ENCODE measurements at regions not wholly inside any gene's neighbourhood (a gene's known extent, or its start where the extent isn't known, plus 50 kb on each side); places are given as distances from the start of the nearest gene placed in this dataset.

DNA sequence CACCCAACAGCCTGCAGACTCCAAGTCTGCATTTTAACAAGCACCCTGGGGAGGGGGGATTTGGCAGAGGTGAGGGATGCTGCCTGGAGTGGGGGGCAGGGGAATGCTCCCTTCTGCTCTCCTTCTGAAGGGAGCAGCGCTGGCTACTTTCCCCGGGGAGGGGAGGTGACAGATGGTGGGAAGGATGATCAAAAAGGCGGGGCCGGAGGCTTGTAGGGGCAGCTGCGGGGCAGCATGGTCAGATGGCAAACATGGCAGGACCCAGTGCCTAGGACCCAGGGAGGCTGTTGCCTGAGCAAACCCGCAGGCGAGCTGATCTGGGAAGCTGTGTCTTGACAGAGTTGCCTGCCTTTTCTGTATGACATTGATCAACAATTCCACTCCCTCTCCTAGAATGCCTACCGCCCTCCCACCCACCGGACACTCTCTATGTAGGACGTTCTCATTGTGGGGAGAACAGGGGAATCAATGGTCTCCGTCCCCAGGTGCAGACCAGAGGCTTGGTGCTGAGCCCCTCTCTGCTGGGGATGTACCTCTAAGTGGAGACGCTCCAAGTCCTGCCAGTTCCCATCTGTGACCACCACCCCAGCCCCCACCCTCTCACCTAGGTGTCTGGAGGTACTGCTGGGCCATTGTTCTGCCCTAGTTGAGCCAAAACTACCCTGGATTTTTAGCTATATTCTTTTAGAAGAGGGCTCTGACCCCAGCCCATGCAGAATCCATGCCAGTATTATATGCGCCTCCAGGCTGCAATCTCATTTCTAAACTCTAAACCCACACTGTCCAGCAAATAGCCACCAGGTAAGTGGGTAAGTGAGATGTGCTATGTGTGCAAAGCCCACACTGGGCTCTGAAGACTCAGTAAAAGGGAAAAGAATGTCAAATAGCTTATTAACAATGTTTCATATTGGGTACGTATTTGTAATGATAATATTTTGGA, 89.7 kb upstream of the SEC11C start:
- no TSS peak for BruUV-seq (replicated peaks)
- Histone ChIP-seq H3K9ac (ENCODE audit: control insufficient read depth, insufficient read depth, low read length) (no peak overlapping the region), H4K20me1 (ENCODE audit: control insufficient read depth, insufficient read depth) (no peaks in the 10 kb centered on the region), H3K36me3 (ENCODE audit: control insufficient read depth in 2 of 2, insufficient read depth in 2 of 2, low read length in 1 of 2) (no peaks in the 10 kb centered on the region), H3K4me2 (ENCODE audit: control insufficient read depth, insufficient read depth) (no peak overlapping the region), H3K27me3 (replicated peaks in 1 of 2; ENCODE audit: control insufficient read depth in 2 of 2, insufficient read depth in 2 of 2, low read length in 1 of 2) (no peaks in the 10 kb centered on the region), H3K4me1 (ENCODE audit: control insufficient read depth, insufficient read depth, low read length) (no peaks in the 10 kb centered on the region), H3K27ac (ENCODE audit: control insufficient read depth, insufficient read depth) (no peak overlapping the region), H3K4me3 (no peak overlapping the region), H3K79me2 (ENCODE audit: control insufficient read depth, insufficient read depth, low read length) (no peaks in the 10 kb centered on the region), H3K9me3 (replicated peaks; ENCODE audit: control insufficient read depth, insufficient read depth, low read length) (no peaks in the 10 kb centered on the region; the same call in 2 of the 3 replicates), H2AFZ (ENCODE audit: control insufficient read depth, low read depth, low read length) (no peak overlapping the region)
- in situ Hi-C loops (cut with MboI) (loop anchor here (25.0 kb wide), 1 partner anchor 563 kb away; no protein-coding TSS in a partner anchor), intact Hi-C loops (cut with micrococcal nuclease; ENCODE audit: unreplicated experiment) (loop anchor here (10.0 kb wide), 1 partner anchor 525 kb away; no protein-coding TSS in a partner anchor)
- RAD21 ChIA-PET (ENCODE audit: unreplicated experiment): interaction anchor here (1.0 to 1.2 kb wide), 2 partner anchors 15 to 282 kb away, joined by 3 read pairs; no protein-coding TSS in a partner anchor
- FAIRE-seq: no peak
- CTCF ChIA-PET: interaction anchor here (0.8 to 1.5 kb wide), 5 partner anchors 12 to 281 kb away, joined by 3 to 7 read pairs (median 3); no protein-coding TSS in a partner anchor
- ATAC-seq: no peak
- SMC1A ChIA-PET (ENCODE audit: uncharacterized antibody, unreplicated experiment): interaction anchor here (0.7 to 1.5 kb wide), 4 partner anchors 8 to 284 kb away, joined by 3 to 4 read pairs (median 3); no protein-coding TSS in a partner anchor
- WGBS (ENCODE audit: insufficient coverage, insufficient replicate concordance, low lambda C conversion rate, missing lambda C conversion rate): 46% methylated on average over 14 of the region's 14 CpGs
- POLR2A ChIA-PET: no interaction called here
- DNase-seq (ENCODE audit: low read depth, low spot score): no peak
- TF ChIP-seq EGR1 (IDR thresholded peaks at IDR 0.05; ENCODE audit: borderline replicate concordance in 1 of 2, low read depth in 2 of 2, low read length in 2 of 2) (no peak), FOXK2 (IDR thresholded peaks at IDR 0.05) (no peak), CHD4 (IDR thresholded peaks at IDR 0.05) (no peak), MXI1 (IDR thresholded peaks at IDR 0.05; ENCODE audit: low read depth, low read length) (no peak), CHD1 (IDR thresholded peaks at IDR 0.05; ENCODE audit: low read depth, low read length) (no peak), SUZ12 (IDR thresholded peaks at IDR 0.05; ENCODE audit: unreplicated experiment) (no peak), ZNF217 (IDR thresholded peaks at IDR 0.05) (no peak), HCFC1 (IDR thresholded peaks at IDR 0.05; ENCODE audit: low read length) (no peak), DPF2 (IDR thresholded peaks at IDR 0.05) (no peak), ETV6 (conservative IDR thresholded peaks at IDR 0.05 in 1 of 2, IDR thresholded peaks at IDR 0.05 in 1 of 2; ENCODE audit: borderline replicate concordance in 1 of 2, low read depth in 1 of 2) (no peak), PAX5 (IDR thresholded peaks at IDR 0.05; ENCODE audit: borderline replicate concordance, low read depth, low read length) (no peak), RAD21 (IDR thresholded peaks at IDR 0.05; ENCODE audit: insufficient read depth, low read depth, low read length) (no peak), ZNF24 (IDR thresholded peaks at IDR 0.05) (no peak), JUNB (IDR thresholded peaks at IDR 0.05) (no peak)
- TF ChIP-seq, protein P1, sequence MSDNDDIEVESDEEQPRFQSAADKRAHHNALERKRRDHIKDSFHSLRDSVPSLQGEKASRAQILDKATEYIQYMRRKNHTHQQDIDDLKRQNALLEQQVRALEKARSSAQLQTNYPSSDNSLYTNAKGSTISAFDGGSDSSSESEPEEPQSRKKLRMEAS (IDR thresholded peaks at IDR 0.05; ENCODE audit: low read depth, low read length): no peak
- TF ChIP-seq, protein P2, sequence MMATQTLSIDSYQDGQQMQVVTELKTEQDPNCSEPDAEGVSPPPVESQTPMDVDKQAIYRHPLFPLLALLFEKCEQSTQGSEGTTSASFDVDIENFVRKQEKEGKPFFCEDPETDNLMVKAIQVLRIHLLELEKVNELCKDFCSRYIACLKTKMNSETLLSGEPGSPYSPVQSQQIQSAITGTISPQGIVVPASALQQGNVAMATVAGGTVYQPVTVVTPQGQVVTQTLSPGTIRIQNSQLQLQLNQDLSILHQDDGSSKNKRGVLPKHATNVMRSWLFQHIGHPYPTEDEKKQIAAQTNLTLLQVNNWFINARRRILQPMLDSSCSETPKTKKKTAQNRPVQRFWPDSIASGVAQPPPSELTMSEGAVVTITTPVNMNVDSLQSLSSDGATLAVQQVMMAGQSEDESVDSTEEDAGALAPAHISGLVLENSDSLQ (IDR thresholded peaks at IDR 0.05): no peak
- TF ChIP-seq, protein P3, sequence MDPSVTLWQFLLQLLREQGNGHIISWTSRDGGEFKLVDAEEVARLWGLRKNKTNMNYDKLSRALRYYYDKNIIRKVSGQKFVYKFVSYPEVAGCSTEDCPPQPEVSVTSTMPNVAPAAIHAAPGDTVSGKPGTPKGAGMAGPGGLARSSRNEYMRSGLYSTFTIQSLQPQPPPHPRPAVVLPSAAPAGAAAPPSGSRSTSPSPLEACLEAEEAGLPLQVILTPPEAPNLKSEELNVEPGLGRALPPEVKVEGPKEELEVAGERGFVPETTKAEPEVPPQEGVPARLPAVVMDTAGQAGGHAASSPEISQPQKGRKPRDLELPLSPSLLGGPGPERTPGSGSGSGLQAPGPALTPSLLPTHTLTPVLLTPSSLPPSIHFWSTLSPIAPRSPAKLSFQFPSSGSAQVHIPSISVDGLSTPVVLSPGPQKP (IDR thresholded peaks at IDR 0.05; ENCODE audit: low read depth, low read length): no peak
